ENCODE measurements at regions not wholly inside any gene's neighbourhood (a gene's known extent, or its start where the extent isn't known, plus 50 kb on each side); places are given as distances from the start of the nearest gene placed in this dataset.

- H3K27me3 ChIP-seq (replicated peaks in 1 of 4; ENCODE audit: control insufficient read depth in 3 of 4, extremely low read depth in 1 of 4, insufficient read depth in 3 of 4, low read length in 3 of 4), result no peaks in the 10 kb centered on the region
- FAIRE-seq (no peak), DNase-seq (ENCODE audit: low read depth in 1 of 2, low spot score in 2 of 2) (no peak)
- no peak overlapping the region for H2BK120ac ChIP-seq (replicated peaks; ENCODE audit: low read depth, low read length)
- H3K4ac ChIP-seq (replicated peaks; ENCODE audit: insufficient read length, low read depth, low read length), result no peak overlapping the region
- no peak overlapping the region for H3K27ac ChIP-seq (ENCODE audit: low read depth, low read length)
- H2BK20ac ChIP-seq (ENCODE audit: low read length), result no peak overlapping the region
- no peak overlapping the region for H3K9ac ChIP-seq (replicated peaks in 1 of 4; ENCODE audit: extremely low read depth in 1 of 4, low read depth in 3 of 4, low read length in 3 of 4)
- no peaks in the 10 kb centered on the region for H3K79me2 ChIP-seq (ENCODE audit: control insufficient read depth in 1 of 2, insufficient read depth in 2 of 2, low read length in 2 of 2)
- H3K23ac ChIP-seq (ENCODE audit: insufficient read length), result no peak overlapping the region
- POLR2A ChIA-PET (ENCODE audit: partially characterized antibody), result no interaction called here
- no peak overlapping the region for H2AFZ ChIP-seq (ENCODE audit: low read length)
- no peak overlapping the region for H4K5ac ChIP-seq (ENCODE audit: insufficient read length, low read depth, low read length)
- H2BK5ac ChIP-seq (ENCODE audit: low read depth, low read length), result no peak overlapping the region
- no peak overlapping the region for H3K4me2 ChIP-seq (ENCODE audit: insufficient read depth in 1 of 2, low read depth in 2 of 2, low read length in 2 of 2)
- H2BK12ac ChIP-seq (ENCODE audit: low read depth, low read length), result no peak overlapping the region
- H3K4me3 ChIP-seq (ENCODE audit: extremely low read depth in 1 of 4, insufficient read depth in 2 of 4, low read depth in 3 of 4, low read length in 4 of 4), result no peak overlapping the region
- WGBS, 2 experiments (ENCODE audit: extremely low coverage in 1 of 2, insufficient coverage in 1 of 2, insufficient read length in 1 of 2, insufficient replicate concordance in 2 of 2, low coverage in 1 of 2, low lambda C conversion rate in 2 of 2, missing lambda C conversion rate in 1 of 2), result 94% methylated on average over 4 of the region's 4 CpGs; no CpG with 5 or more reads in 1 of the 2 experiments
- H3K23me2 ChIP-seq (ENCODE audit: low read depth, low read length), result no peaks in the 10 kb centered on the region
- H3K4me1 ChIP-seq (replicated peaks in 1 of 4; ENCODE audit: control insufficient read depth in 3 of 4, insufficient read depth in 4 of 4, low read length in 3 of 4), result no peaks in the 10 kb centered on the region
- H3K9me3 ChIP-seq (ENCODE audit: insufficient read depth in 2 of 2, low read depth in 1 of 2, low read length in 1 of 2), result no peaks in the 10 kb centered on the region
- no peak overlapping the region for H2BK15ac ChIP-seq (ENCODE audit: low read length)
- H3K18ac ChIP-seq (ENCODE audit: extremely low read depth, low read length), result no peak overlapping the region
- H2AK5ac ChIP-seq (ENCODE audit: low read depth, low read length), result no peak overlapping the region
- H3K36me3 ChIP-seq (ENCODE audit: control insufficient read depth in 2 of 4, insufficient read depth in 4 of 4, low read length in 3 of 4), result no peaks in the 10 kb centered on the region
- no peaks in the 10 kb centered on the region for H3K79me1 ChIP-seq (ENCODE audit: low read depth, low read length)
- CTCF ChIA-PET (ENCODE audit: partially characterized antibody), result interaction anchor here (0.6 to 1.3 kb wide), 3 partner anchors 10 to 730 kb away, joined by 3 to 8 read pairs (median 3); no protein-coding TSS in a partner anchor
- TF ChIP-seq POLR2AphosphoS5 (IDR thresholded peaks at IDR 0.05; ENCODE audit: low read depth, low read length), result no peak
- H3K56ac ChIP-seq (replicated peaks; ENCODE audit: insufficient read length, low read depth, low read length), result no peak overlapping the region
- no peak overlapping the region for H3K14ac ChIP-seq (ENCODE audit: insufficient read length)
- H4K91ac ChIP-seq (replicated peaks; ENCODE audit: insufficient read length, low read length), result no peak overlapping the region
- H4K8ac ChIP-seq (ENCODE audit: extremely low read depth, insufficient read depth, low read length), result no peak overlapping the region
- H4K20me1 ChIP-seq (replicated peaks in 1 of 2; ENCODE audit: control insufficient read depth in 1 of 2, insufficient read depth in 2 of 2, low read length in 2 of 2), result no peaks in the 10 kb centered on the region
Observed at GRCh38 chr5:143605403-143606005, 202.0 kb upstream of the NR3C1 start.
